Chondrocyte (in vitro differentiated cells): ENCODE measurements at regions not wholly inside any gene's neighbourhood (a gene's known extent, or its start where the extent isn't known, plus 50 kb on each side); places are given as distances from the start of the nearest gene placed in this dataset.

Experiments
- DNase-seq: peaks from one replicate; pipeline ENCODE4 v3.0.0; 2021; ENCODE audit warnings: mixed read lengths, low spot score
- H3K27ac Mint-ChIP-seq: one replicate; pipeline ENCODE4 v1.8.0; 2021; ENCODE audit warnings: mild to moderate bottlenecking, moderate library complexity, mixed read lengths; ENCODE audit not compliant: unreplicated experiment
- H3K27me3 Mint-ChIP-seq: 2 replicates; pipeline ENCODE4 v1.8.0; 2021; ENCODE audit warnings: low read depth, mixed read lengths
- H3K36me3 Mint-ChIP-seq: 2 replicates; pipeline ENCODE4 v1.8.0; 2021; ENCODE audit warnings: low read depth, mixed read lengths
- H3K4me1 Mint-ChIP-seq: 2 replicates; pipeline ENCODE4 v1.8.0; 2021; ENCODE audit warnings: low read depth, mild to moderate bottlenecking, mixed read lengths
- H3K4me3 Mint-ChIP-seq: one replicate; pipeline ENCODE4 v1.8.0; 2021; ENCODE audit warnings: mild to moderate bottlenecking, moderate library complexity, mixed read lengths; ENCODE audit not compliant: unreplicated experiment
- H3K9me3 Mint-ChIP-seq: 2 replicates; pipeline ENCODE4 v1.8.0; 2021; ENCODE audit warnings: low read depth, mixed read lengths
- TF ChIP-seq, protein P1 (sequence below): fragments of 200-600 bp; sonication (generic); IDR thresholded peaks from 2 replicates; pipeline ENCODE4 v1.5.0; 2021; ENCODE audit warnings: antibody characterized with exemption, mild to moderate bottlenecking, moderate library complexity

DNA sequence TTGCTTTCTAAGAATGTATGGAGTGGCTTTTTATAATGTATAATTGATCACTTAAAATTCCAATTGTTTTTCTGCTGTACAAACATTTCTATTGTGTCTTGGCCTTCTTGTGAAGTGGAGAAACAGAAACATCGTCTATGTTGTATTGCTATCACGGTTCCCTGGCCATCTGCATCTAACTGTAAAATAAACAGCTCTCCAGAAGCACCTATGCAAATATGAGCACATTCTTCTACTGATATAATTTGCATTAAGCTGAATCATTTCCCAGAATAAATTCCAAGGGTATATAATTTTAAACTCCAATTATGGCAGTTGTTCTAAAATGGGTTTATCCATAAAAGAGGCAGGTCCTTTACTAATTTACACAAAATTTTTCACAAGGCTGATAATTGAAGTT, 261.6 kb upstream of the STS start:
- TF ChIP-seq, protein P1, sequence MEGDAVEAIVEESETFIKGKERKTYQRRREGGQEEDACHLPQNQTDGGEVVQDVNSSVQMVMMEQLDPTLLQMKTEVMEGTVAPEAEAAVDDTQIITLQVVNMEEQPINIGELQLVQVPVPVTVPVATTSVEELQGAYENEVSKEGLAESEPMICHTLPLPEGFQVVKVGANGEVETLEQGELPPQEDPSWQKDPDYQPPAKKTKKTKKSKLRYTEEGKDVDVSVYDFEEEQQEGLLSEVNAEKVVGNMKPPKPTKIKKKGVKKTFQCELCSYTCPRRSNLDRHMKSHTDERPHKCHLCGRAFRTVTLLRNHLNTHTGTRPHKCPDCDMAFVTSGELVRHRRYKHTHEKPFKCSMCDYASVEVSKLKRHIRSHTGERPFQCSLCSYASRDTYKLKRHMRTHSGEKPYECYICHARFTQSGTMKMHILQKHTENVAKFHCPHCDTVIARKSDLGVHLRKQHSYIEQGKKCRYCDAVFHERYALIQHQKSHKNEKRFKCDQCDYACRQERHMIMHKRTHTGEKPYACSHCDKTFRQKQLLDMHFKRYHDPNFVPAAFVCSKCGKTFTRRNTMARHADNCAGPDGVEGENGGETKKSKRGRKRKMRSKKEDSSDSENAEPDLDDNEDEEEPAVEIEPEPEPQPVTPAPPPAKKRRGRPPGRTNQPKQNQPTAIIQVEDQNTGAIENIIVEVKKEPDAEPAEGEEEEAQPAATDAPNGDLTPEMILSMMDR, result no peak
- Mint-ChIP-seq H3K27me3 (no peaks in the 10 kb centered on the region), H3K4me3 (no peak overlapping the region), H3K27ac (no peak overlapping the region), H3K9me3 (no peaks in the 10 kb centered on the region), H3K4me1 (no peaks in the 10 kb centered on the region), H3K36me3 (no peaks in the 10 kb centered on the region)
- no peak for DNase-seq

DNA sequence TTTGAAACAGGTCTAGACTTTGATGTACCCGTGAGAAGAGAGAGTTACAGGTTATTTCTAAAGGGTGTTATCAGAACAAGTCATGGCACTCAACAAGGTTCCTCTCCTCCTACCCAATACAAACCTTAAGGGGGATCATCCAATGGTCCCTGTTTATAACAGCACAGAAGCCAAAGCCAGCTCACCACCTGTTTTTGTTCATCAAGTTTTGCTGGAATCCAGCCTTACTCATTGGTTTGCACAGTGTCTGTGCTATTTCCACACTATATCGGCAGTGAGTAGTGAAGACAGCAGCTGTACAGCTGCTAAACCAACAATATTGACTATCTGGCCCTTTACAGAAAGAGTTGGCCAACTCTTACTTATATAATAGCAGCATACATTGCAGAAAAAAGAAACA, 262.1 kb upstream of the STS start:
- DNase-seq, result no peak
- TF ChIP-seq, protein P1, result no peak
- H3K4me1 Mint-ChIP-seq, result no peaks in the 10 kb centered on the region
- no peaks in the 10 kb centered on the region for H3K27me3 Mint-ChIP-seq
- H3K9me3 Mint-ChIP-seq, result no peaks in the 10 kb centered on the region
- H3K36me3 Mint-ChIP-seq, result no peaks in the 10 kb centered on the region
- H3K4me3 Mint-ChIP-seq, result no peak overlapping the region
- H3K27ac Mint-ChIP-seq, result no peak overlapping the region

GRCh38 chrX:6861456-6861855, 286.1 kb upstream of the STS start:
- Mint-ChIP-seq H3K36me3 (peaks cover 1% of the 10 kb centered on the region), H3K4me3 (no peak overlapping the region), H3K9me3 (peaks cover 21% of the 10 kb centered on the region), H3K4me1 (no peaks in the 10 kb centered on the region), H3K27ac (no peak overlapping the region), H3K27me3 (no peaks in the 10 kb centered on the region)
- DNase-seq, result no peak
- TF ChIP-seq, protein P1, result no peak

GRCh38 chrX:6857749-6858148, 289.8 kb upstream of the STS start:
- TF ChIP-seq, protein P1, result no peak
- H3K4me3 Mint-ChIP-seq, result no peak overlapping the region
- no peak overlapping the region for H3K27ac Mint-ChIP-seq
- DNase-seq, result no peak
- H3K27me3 Mint-ChIP-seq, result no peaks in the 10 kb centered on the region
- H3K9me3 Mint-ChIP-seq, result peaks cover 12% of the 10 kb centered on the region
- peaks cover 1% of the 10 kb centered on the region for H3K36me3 Mint-ChIP-seq
- H3K4me1 Mint-ChIP-seq, result no peaks in the 10 kb centered on the region

DNA sequence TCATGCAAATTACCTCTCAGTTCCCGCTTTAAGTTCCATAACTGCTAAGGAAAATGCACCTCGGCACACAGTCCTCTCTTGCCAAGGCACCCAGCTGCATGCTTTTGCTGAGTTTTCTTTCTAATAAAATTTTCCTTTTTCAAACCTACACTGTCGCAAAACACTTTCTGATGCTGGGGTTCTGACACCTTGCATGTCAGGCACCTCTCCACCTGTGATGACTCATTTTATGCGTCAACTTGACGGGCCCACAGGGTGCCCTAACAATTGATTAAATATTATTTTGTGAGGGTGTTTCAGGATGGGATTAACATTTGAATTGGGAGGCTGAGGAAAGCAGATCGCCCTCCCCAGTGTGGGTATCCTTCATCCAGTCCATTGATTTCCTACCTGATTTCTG, 291.0 kb upstream of the STS start:
- DNase-seq, result no peak
- peaks cover 1% of the 10 kb centered on the region for H3K36me3 Mint-ChIP-seq
- H3K9me3 Mint-ChIP-seq, result peaks cover 12% of the 10 kb centered on the region
- no peaks in the 10 kb centered on the region for H3K27me3 Mint-ChIP-seq
- TF ChIP-seq, protein P1, result no peak
- H3K27ac Mint-ChIP-seq, result no peak overlapping the region
- no peaks in the 10 kb centered on the region for H3K4me1 Mint-ChIP-seq
- no peak overlapping the region for H3K4me3 Mint-ChIP-seq
